HG02642 (cell line): ENCODE measurements at regions not wholly inside any gene's neighbourhood (a gene's known extent, or its start where the extent isn't known, plus 50 kb on each side); places are given as distances from the start of the nearest gene placed in this dataset.
"Not testable (repeated sequence)": the region's sequence is repeated elsewhere in the genome, so short reads cannot be mapped to it uniquely, and the experiment has no call there.

Experiments used
- ATAC-seq: cut with Tn5 transposase; IDR thresholded peaks from one replicate; pipeline ENCODE4 v1.9.1; 2021; ENCODE audit warnings: mild to moderate bottlenecking; ENCODE audit not compliant: unreplicated experiment, poor library complexity

- no peak for ATAC-seq
Measured at GRCh38 chr10:56298941-56299340, 62.1 kb downstream of the ZWINT start.

GRCh38 chr10:56296618-56297017, 64.4 kb downstream of the ZWINT start:
- no peak for ATAC-seq

- no peak for ATAC-seq
Measured at GRCh38 chr10:56288403-56288802, 72.7 kb downstream of the ZWINT start.

GRCh38 chr10:56286096-56286495, 75.0 kb downstream of the ZWINT start:
- no peak for ATAC-seq

- no peak for ATAC-seq
Measured at GRCh38 chr10:56279270-56279669, 81.8 kb downstream of the ZWINT start.

GRCh38 chr10:56269181-56269580, 91.9 kb downstream of the ZWINT start:
- no peak for ATAC-seq

GRCh38 chr10:56266120-56266519, 94.9 kb downstream of the ZWINT start:
- ATAC-seq = no peak

GRCh38 chr10:56258991-56259390, 102.1 kb downstream of the ZWINT start:
- ATAC-seq = no peak

- ATAC-seq = no peak
Measured at GRCh38 chr10:56258378-56258777, 102.7 kb downstream of the ZWINT start.

GRCh38 chr10:56255298-56255697, 105.8 kb downstream of the ZWINT start:
- no peak for ATAC-seq

GRCh38 chr10:56240471-56240870, 120.6 kb downstream of the ZWINT start:
- ATAC-seq = no peak

- no peak for ATAC-seq
Measured at GRCh38 chr10:56231436-56231835, 129.6 kb downstream of the ZWINT start.

- ATAC-seq = no peak
Measured at GRCh38 chr10:56222237-56222636, 138.8 kb downstream of the ZWINT start.

- no peak for ATAC-seq
Measured at GRCh38 chr10:56212951-56213350, 148.1 kb downstream of the ZWINT start.

- no peak for ATAC-seq
Measured at GRCh38 chr10:56181607-56182006, 179.5 kb downstream of the ZWINT start.

GRCh38 chr10:56178210-56178609, 182.8 kb downstream of the ZWINT start:
- no peak for ATAC-seq

GRCh38 chr10:56155091-56155513, 206.0 kb downstream of the ZWINT start:
- not testable (repeated sequence) for ATAC-seq

- no peak for ATAC-seq
Measured at GRCh38 chr10:56146806-56147205, 214.3 kb downstream of the ZWINT start.

- peak; percentile 77 for ATAC-seq
Measured at GRCh38 chr10:56142092-56142728, 218.8 kb downstream of the ZWINT start.

GRCh38 chr10:56139405-56139804, 221.7 kb downstream of the ZWINT start:
- ATAC-seq = no peak

- ATAC-seq = no peak
Measured at GRCh38 chr10:56135828-56136227, 225.2 kb downstream of the ZWINT start.

GRCh38 chr10:56123247-56123646, 237.8 kb downstream of the ZWINT start:
- no peak for ATAC-seq

- no peak for ATAC-seq
Measured at GRCh38 chr10:56116684-56117083, 244.4 kb downstream of the ZWINT start.
